Ectodermal cell (in vitro differentiated cells): ENCODE measurements at regions not wholly inside any gene's neighbourhood (a gene's known extent, or its start where the extent isn't known, plus 50 kb on each side); places are given as distances from the start of the nearest gene placed in this dataset.

Experiments used
- H3K27ac ChIP-seq: 2 replicates; pipeline ENCODE4 v1.7.0; 2013; ENCODE audit warnings: mild to moderate bottlenecking, low read depth, low read length; ENCODE audit not compliant: insufficient read depth, poor library complexity, severe bottlenecking
- H3K27me3 ChIP-seq: 2 replicates; pipeline ENCODE4 v1.7.0; 2013; ENCODE audit warnings: mild to moderate bottlenecking, low read length; ENCODE audit not compliant: insufficient read depth, control insufficient read depth, poor library complexity, severe bottlenecking
- H3K36me3 ChIP-seq: one replicate; pipeline ENCODE4 v1.7.0; 2013; ENCODE audit warnings: low read length; ENCODE audit not compliant: control insufficient read depth, insufficient read depth
- H3K4me1 ChIP-seq: one replicate; pipeline ENCODE4 v1.7.0; 2013; ENCODE audit warnings: low read length; ENCODE audit not compliant: control insufficient read depth, insufficient read depth
- H3K4me3 ChIP-seq: 2 replicates; pipeline ENCODE4 v1.7.0; 2013; ENCODE audit warnings: low read depth, low read length, control low read depth; ENCODE audit not compliant: insufficient read depth
- H3K9me3 ChIP-seq: 2 replicates; pipeline ENCODE4 v1.7.0; 2013; ENCODE audit warnings: mild to moderate bottlenecking, low read length, moderate library complexity; ENCODE audit not compliant: control insufficient read depth
- WGBS, 2 experiments: methylation state at CpG; one replicate each; pipeline ENCODE4 v1.1.7; 2013; ENCODE audit warnings: missing lambda C conversion rate in 2 of 2; 5-methylcytosine and 5-hydroxymethylcytosine counted together

DNA sequence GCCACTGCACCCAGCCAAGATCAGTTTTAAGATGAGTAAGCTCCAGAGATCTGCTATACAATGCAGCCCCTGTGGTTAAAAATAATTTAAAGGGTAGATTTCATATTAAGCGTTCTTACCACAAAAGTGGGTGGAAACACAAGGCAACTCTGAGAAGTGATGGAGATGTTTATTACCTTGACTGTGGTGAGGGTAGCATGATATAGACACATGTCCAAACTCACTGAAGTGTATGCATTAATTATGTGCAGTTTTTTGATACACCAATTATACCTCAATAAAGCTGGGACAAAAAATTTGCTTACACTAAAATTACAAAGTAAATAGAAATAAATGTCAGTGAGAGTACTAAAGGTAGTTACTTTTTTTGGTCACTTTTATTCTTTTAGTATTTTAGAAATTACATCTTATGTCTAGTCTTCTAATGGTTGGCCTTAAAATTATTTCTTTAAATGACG lies 696.5 kb downstream of the UQCRFS1 start:
- Histone ChIP-seq H3K27me3 (no peaks in the 10 kb centered on the region), H3K27ac (no peak overlapping the region), H3K36me3 (no peaks in the 10 kb centered on the region), H3K4me3 (no peak overlapping the region), H3K4me1 (no peaks in the 10 kb centered on the region), H3K9me3 (no peaks in the 10 kb centered on the region)
- 98 to 100% methylated on average over 1 to 2 of the region's 2 CpGs for WGBS, 2 experiments

GRCh38 chr19:28514166-28514565 lies 698.8 kb downstream of the UQCRFS1 start:
- no peaks in the 10 kb centered on the region for H3K9me3 ChIP-seq
- 89 to 90% methylated on average over 3 of the region's 3 CpGs for WGBS, 2 experiments
- no peak overlapping the region for H3K27ac ChIP-seq
- no peaks in the 10 kb centered on the region for H3K4me1 ChIP-seq
- H3K4me3 ChIP-seq: no peak overlapping the region
- no peaks in the 10 kb centered on the region for H3K36me3 ChIP-seq
- H3K27me3 ChIP-seq: no peaks in the 10 kb centered on the region

- no peak overlapping the region for H3K27ac ChIP-seq
- WGBS, 2 experiments: 93 to 100% methylated on average over 1 of the region's 1 CpG
- H3K9me3 ChIP-seq: no peaks in the 10 kb centered on the region
- no peaks in the 10 kb centered on the region for H3K27me3 ChIP-seq
- no peaks in the 10 kb centered on the region for H3K4me1 ChIP-seq
- H3K4me3 ChIP-seq: no peak overlapping the region
- H3K36me3 ChIP-seq: no peaks in the 10 kb centered on the region
Observed at GRCh38 chr19:28511655-28512054, 701.3 kb downstream of the UQCRFS1 start.

- no peak overlapping the region for H3K27ac ChIP-seq
- no peaks in the 10 kb centered on the region for H3K27me3 ChIP-seq
- no peaks in the 10 kb centered on the region for H3K4me1 ChIP-seq
- WGBS, 2 experiments: 85 to 90% methylated on average over 15 of the region's 15 CpGs
- no peaks in the 10 kb centered on the region for H3K36me3 ChIP-seq
- H3K4me3 ChIP-seq: no peak overlapping the region
- H3K9me3 ChIP-seq: no peaks in the 10 kb centered on the region
Observed at GRCh38 chr19:28509079-28509895, 703.7 kb downstream of the UQCRFS1 start.

DNA sequence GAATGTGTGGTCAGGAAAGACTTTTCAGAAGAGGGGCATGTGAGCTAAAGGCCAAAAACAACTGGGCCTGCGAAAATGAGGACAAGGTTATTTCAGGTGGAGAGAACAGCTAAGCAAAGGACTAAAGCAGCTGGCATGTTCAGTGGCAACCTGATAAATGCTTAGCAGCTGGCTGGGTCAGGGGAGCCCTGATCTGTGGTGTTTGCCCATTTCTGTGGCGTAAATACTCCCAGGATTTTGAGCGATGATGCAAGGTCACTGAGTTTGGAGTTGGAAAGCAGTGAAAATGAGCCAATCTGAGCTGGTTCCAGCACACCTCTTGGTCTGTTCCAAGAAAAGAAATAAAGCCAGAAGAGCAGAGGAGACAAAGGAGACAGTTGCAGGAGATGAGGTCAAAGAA lies 704.3 kb downstream of the UQCRFS1 start:
- peaks cover under 1% of the 10 kb centered on the region for H3K4me1 ChIP-seq
- no peak overlapping the region for H3K4me3 ChIP-seq
- no peaks in the 10 kb centered on the region for H3K9me3 ChIP-seq
- no peak overlapping the region for H3K27ac ChIP-seq
- no peaks in the 10 kb centered on the region for H3K27me3 ChIP-seq
- H3K36me3 ChIP-seq: no peaks in the 10 kb centered on the region
- WGBS, 2 experiments: 95 to 97% methylated on average over 3 of the region's 3 CpGs

GRCh38 chr19:28505933-28506332 lies 707.0 kb downstream of the UQCRFS1 start:
- WGBS, 2 experiments: 90 to 97% methylated on average over 2 of the region's 2 CpGs
- no peaks in the 10 kb centered on the region for H3K9me3 ChIP-seq
- peaks cover 8% of the 10 kb centered on the region for H3K4me1 ChIP-seq

GRCh38 chr19:28505134-28505533 lies 707.8 kb downstream of the UQCRFS1 start:
- WGBS, 2 experiments: 95% methylated on average over 3 of the region's 3 CpGs
- Histone ChIP-seq H3K9me3 (no peaks in the 10 kb centered on the region), H3K4me3 (no peak overlapping the region), H3K36me3 (no peaks in the 10 kb centered on the region), H3K27ac (no peak overlapping the region), H3K4me1 (peaks cover 8% of the 10 kb centered on the region), H3K27me3 (no peaks in the 10 kb centered on the region)

More at GRCh38 chr19:28505933-28506332, 707.0 kb downstream of the UQCRFS1 start:
- no peak overlapping the region for H3K4me3 ChIP-seq
- no peaks in the 10 kb centered on the region for H3K27me3 ChIP-seq
- no peak overlapping the region for H3K27ac ChIP-seq
- H3K36me3 ChIP-seq: no peaks in the 10 kb centered on the region

- no peaks in the 10 kb centered on the region for H3K36me3 ChIP-seq
- peaks cover 8% of the 10 kb centered on the region for H3K4me1 ChIP-seq
- H3K4me3 ChIP-seq: no peak overlapping the region
- 92 to 94% methylated on average over 3 of the region's 3 CpGs for WGBS, 2 experiments
- H3K9me3 ChIP-seq: no peaks in the 10 kb centered on the region
- H3K27ac ChIP-seq: no peak overlapping the region
- no peaks in the 10 kb centered on the region for H3K27me3 ChIP-seq
Observed at GRCh38 chr19:28504727-28505126, 708.2 kb downstream of the UQCRFS1 start.

- Histone ChIP-seq H3K27ac (no peak overlapping the region), H3K36me3 (no peaks in the 10 kb centered on the region), H3K4me1 (peaks cover 8% of the 10 kb centered on the region), H3K27me3 (no peaks in the 10 kb centered on the region), H3K4me3 (no peak overlapping the region), H3K9me3 (no peaks in the 10 kb centered on the region)
- WGBS, 2 experiments: 81 to 85% methylated on average over 3 of the region's 3 CpGs
Observed at GRCh38 chr19:28504139-28504538, 708.8 kb downstream of the UQCRFS1 start.

DNA sequence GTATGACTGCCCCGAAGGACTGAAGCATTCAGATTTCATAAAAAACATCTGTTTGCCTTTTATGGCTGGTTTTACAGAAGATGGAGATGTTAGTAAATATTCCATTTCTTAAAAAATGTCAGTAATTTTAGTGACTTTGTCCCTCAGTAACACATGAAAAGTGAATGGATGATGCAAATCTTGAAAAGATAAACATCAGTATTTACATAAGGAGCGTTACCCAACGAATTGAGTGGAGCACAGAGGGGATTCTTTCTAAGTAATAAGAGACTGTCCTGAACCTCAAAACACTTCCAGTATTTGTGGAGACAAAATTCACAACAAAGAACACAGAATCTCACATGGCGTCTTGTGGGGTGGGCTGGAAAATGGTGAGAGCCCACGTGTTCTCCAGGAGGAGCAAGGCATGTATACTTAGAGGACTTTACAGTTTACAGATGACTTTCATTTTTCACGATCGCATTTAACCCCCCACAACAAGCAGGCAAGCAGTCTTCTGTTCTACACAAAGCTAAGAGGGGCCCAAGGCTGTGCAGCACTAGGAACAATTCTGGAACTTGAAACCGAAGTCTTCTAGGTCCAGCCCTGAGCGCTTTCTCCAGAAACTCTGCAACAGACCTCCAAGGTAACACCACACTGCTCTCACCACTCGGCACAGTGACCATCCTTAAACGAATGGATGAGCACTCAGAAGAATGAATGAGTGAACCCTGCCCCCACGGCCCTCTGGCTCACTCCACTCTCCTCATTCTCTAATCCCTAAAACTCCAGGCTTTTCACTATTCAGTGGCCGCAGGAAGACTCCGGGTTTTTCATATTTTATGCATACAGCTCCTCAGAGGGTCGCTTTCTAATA lies 709.8 kb downstream of the UQCRFS1 start:
- no peak overlapping the region for H3K27ac ChIP-seq
- H3K4me3 ChIP-seq: no peak overlapping the region
- WGBS, 2 experiments: 79 to 80% methylated on average over 14 to 15 of the region's 15 CpGs
- H3K4me1 ChIP-seq: peaks cover 8% of the 10 kb centered on the region
- H3K27me3 ChIP-seq: no peaks in the 10 kb centered on the region
- no peaks in the 10 kb centered on the region for H3K36me3 ChIP-seq
- H3K9me3 ChIP-seq: no peaks in the 10 kb centered on the region
